K562 (cell line): ENCODE measurements at regions not wholly inside any gene's neighbourhood (a gene's known extent, or its start where the extent isn't known, plus 50 kb on each side); places are given as distances from the start of the nearest gene placed in this dataset.

ENCODE experiments used
- ATAC-seq: fragments of 200-7000 bp; cut with Tn5 transposase; 3 replicates; pipeline ENCODE4 v1.9.1; 2020; ENCODE audit warnings: moderate library complexity
- BruUV-seq: library from RNA; stranded (reverse); fragments of 400-500 nt; replicated peaks from 2 replicates; lab custom pipeline; 2021; lab: Mats Ljungman, UMichigan
- CTCF ChIA-PET: fragments of 300-600 bp; formaldehyde crosslinking; extraction: SDS; loops from one replicate; lab custom pipeline; 2021; ENCODE audit warnings: low intra/inter-chr PET ratio; lab: Yijun Ruan, JAX
- POLR2A ChIA-PET: fragments of 300-600, 350-650 bp; sonication (Branson Sonifier 250); formaldehyde crosslinking; extraction: SDS; loops from one replicate; lab custom pipeline; 2021; ENCODE audit warnings: antibody characterized with exemption, inconsistent platforms; lab: Yijun Ruan, JAX
- DNase-seq, 4 experiments: peaks; one replicate each; pipeline versions ENCODE4 v3.0.0 to v3.0.0-alpha.2; 2011 to 2018; ENCODE audit warnings: low spot score in 3 of 4, mixed read lengths in 3 of 4; ENCODE audit errors: extremely low read depth in 1 of 4
- FAIRE-seq: peaks from 2 replicates; lab custom pipeline; 2011; peaks lifted over from hg19 to GRCh38; lab: Jason Lieb, UNC
- H2AFZ ChIP-seq: 2 replicates; pipeline ENCODE4 v1.6.0; 2011; ENCODE audit warnings: low read depth, low read length, control low read depth, inconsistent platforms
- H3K27ac ChIP-seq: fragments of 200-600 bp; 3 replicates; pipeline ENCODE4 v1.8.0; 2011; ENCODE audit warnings: low read depth, mild to moderate bottlenecking, control low read depth, inconsistent platforms, low read length, moderate library complexity, mixed read lengths; ENCODE audit errors: extremely low read depth
- H3K27me3 ChIP-seq, 2 experiments: fragments of 300-600 bp in 1 of 2; 2 replicates in 1 of 2; 3 replicates in 1 of 2; pipeline versions ENCODE4 v1.6.0 to v1.8.0; 2011; ENCODE audit warnings: inconsistent platforms in 2 of 2, low read length in 2 of 2, mild to moderate bottlenecking in 1 of 2, mixed read lengths in 1 of 2, moderate library complexity in 1 of 2; ENCODE audit not compliant: control insufficient read depth in 2 of 2, insufficient read depth in 2 of 2
- H3K36me3 ChIP-seq: fragments of 300-600 bp; 3 replicates; pipeline ENCODE4 v1.8.0; 2011; ENCODE audit warnings: mild to moderate bottlenecking, low read length, inconsistent platforms; ENCODE audit not compliant: control insufficient read depth, insufficient read depth
- H3K4me1 ChIP-seq, 2 experiments: fragments of 200-600 bp in 1 of 2; replicated peaks in 1 of 2; 2 replicates in 1 of 2; 3 replicates in 1 of 2; pipeline versions ENCODE4 v1.5.1 to v1.8.0; 2011; ENCODE audit warnings: inconsistent platforms in 2 of 2, low read length in 2 of 2, mild to moderate bottlenecking in 1 of 2, mixed read lengths in 1 of 2, moderate library complexity in 1 of 2; ENCODE audit not compliant: control insufficient read depth in 2 of 2, insufficient read depth in 2 of 2
- H3K4me2 ChIP-seq: 2 replicates; pipeline ENCODE4 v1.6.1; 2011; ENCODE audit warnings: low read length, control low read depth, inconsistent platforms, mixed read lengths; ENCODE audit not compliant: insufficient read depth
- H3K4me3 ChIP-seq: fragments of 200-600 bp; sonication (generic), shearing (Covaris generic); 2 replicates; pipeline ENCODE4 v1.5.1; 2016; ENCODE audit warnings: control low read depth, inconsistent platforms
- H3K79me2 ChIP-seq: fragments of 200-600 bp; 3 replicates; pipeline ENCODE4 v1.8.0; 2011; ENCODE audit warnings: low read length, inconsistent platforms; ENCODE audit not compliant: control insufficient read depth, insufficient read depth
- H3K9ac ChIP-seq, 2 experiments: 2 replicates each; pipeline versions ENCODE4 v1.6.0 to v1.6.1; 2011; ENCODE audit warnings: low read depth in 2 of 2, low read length in 2 of 2, control low read depth in 1 of 2, inconsistent platforms in 1 of 2, mild to moderate bottlenecking in 1 of 2, mixed read lengths in 1 of 2; ENCODE audit not compliant: insufficient read depth in 1 of 2
- H3K9me1 ChIP-seq: one replicate; pipeline ENCODE4 v1.6.0; 2011; ENCODE audit warnings: inconsistent platforms, mild to moderate bottlenecking, low read length, moderate library complexity; ENCODE audit not compliant: control insufficient read depth, insufficient read depth
- H3K9me3 ChIP-seq: replicated peaks from 2 replicates; pipeline ENCODE4 v1.5.1; 2011; ENCODE audit warnings: low read depth, low read length, inconsistent platforms; ENCODE audit not compliant: control insufficient read depth, insufficient read depth
- H4K20me1 ChIP-seq: replicated peaks from 2 replicates; pipeline ENCODE4 v1.6.1; 2011; ENCODE audit warnings: low read length, inconsistent platforms, mixed read lengths; ENCODE audit not compliant: control insufficient read depth, insufficient read depth
- COPS2 ChIP-seq: fragments of 450-650 bp; conservative IDR thresholded peaks from 2 replicates; pipeline ENCODE4 v1.6.1; 2016; ENCODE audit warnings: mild to moderate bottlenecking, moderate library complexity
- JUN ChIP-seq, 2 experiments: sonication (generic) in 1 of 2; formaldehyde crosslinking in 1 of 2; IDR thresholded peaks; 2 replicates each; pipeline versions ENCODE4 v1.6.1 to v1.8.0; 2012 to 2022; ENCODE audit warnings: borderline replicate concordance in 2 of 2, mild to moderate bottlenecking in 2 of 2, improper control_type of control experiment in 1 of 2, low read depth in 1 of 2, low read length in 1 of 2, missing genetic modification reagents in 1 of 2
- KAT7 ChIP-seq: sonication (generic); formaldehyde crosslinking; IDR thresholded peaks from 2 replicates; pipeline ENCODE4 v1.8.0; 2022; ENCODE audit warnings: missing genetic modification reagents, mild to moderate bottlenecking, borderline replicate concordance
- MCM5 ChIP-seq: fragments of 450-650 bp; IDR thresholded peaks from 2 replicates; pipeline ENCODE4 v1.6.1; 2016; ENCODE audit warnings: low read depth
- MEF2D ChIP-seq: conservative IDR thresholded peaks from 2 replicates; pipeline ENCODE4 v1.6.1; 2016; ENCODE audit warnings: low read depth, missing genetic modification characterization, missing compliant biosample characterization
- RBM22 ChIP-seq: fragments of 200-400 bp; formaldehyde crosslinking; IDR thresholded peaks from 2 replicates; pipeline ENCODE4 v1.6.1; 2018; ENCODE audit warnings: low read length, low read depth; ENCODE audit not compliant: poor library complexity, severe bottlenecking
- SLC30A9 ChIP-seq: fragments of 250-450 bp; sonication (Bioruptor Pico); IDR thresholded peaks from 2 replicates; pipeline ENCODE4 v1.8.0; 2022; ENCODE audit warnings: mild to moderate bottlenecking, moderate library complexity
- SMAD1 ChIP-seq: fragments of 150-350 bp; IDR thresholded peaks from 2 replicates; pipeline ENCODE4 v1.6.1; 2014; ENCODE audit warnings: low read length, low read depth; ENCODE audit not compliant: partially characterized antibody
- SMAD2 ChIP-seq: fragments of 150-350 bp; IDR thresholded peaks from 2 replicates; pipeline ENCODE4 v1.6.1; 2014; ENCODE audit warnings: low read depth, mild to moderate bottlenecking, low read length
- ZNF133 ChIP-seq: fragments of 250-450 bp; sonication (Bioruptor Pico); IDR thresholded peaks from 2 replicates; pipeline ENCODE4 v1.4.0; 2020; ENCODE audit warnings: mild to moderate bottlenecking
- WGBS: fragments of 100-300 bp; shearing (Covaris generic); methylation state at CpG from one replicate; pipeline ENCODE4 v1.1.6; 2016; ENCODE audit warnings: low coverage, mixed read lengths; ENCODE audit not compliant: insufficient coverage; ENCODE audit errors: missing lambda C conversion rate; 5-methylcytosine and 5-hydroxymethylcytosine counted together
- in situ Hi-C: fragments of 300-500 bp; cut with MboI; formaldehyde crosslinking; loops from 4 replicates; pipeline ENCODE4 v1.15.0; 2018; ENCODE audit warnings: inconsistent platforms, mixed read lengths
- intact Hi-C: fragments of 100-400 bp; cut with micrococcal nuclease; formaldehyde crosslinking; loops from 2 replicates; pipeline ENCODE4 v1.14.2; 2022
- TF ChIP-seq, protein P1 (sequence below), 2 experiments: fragments of 450-650 bp; IDR thresholded peaks; 2 replicates each; pipeline ENCODE4 v1.6.1; 2016
- TF ChIP-seq, protein P2 (sequence below), 2 experiments: fragments of 450-650 bp in 1 of 2; sonication (generic) in 1 of 2; formaldehyde crosslinking; conservative IDR thresholded peaks; 2 replicates each; pipeline versions ENCODE4 v1.4.0 to v1.8.1; 2020 to 2022; ENCODE audit warnings: mild to moderate bottlenecking in 1 of 2, missing genetic modification reagents in 1 of 2

DNA sequence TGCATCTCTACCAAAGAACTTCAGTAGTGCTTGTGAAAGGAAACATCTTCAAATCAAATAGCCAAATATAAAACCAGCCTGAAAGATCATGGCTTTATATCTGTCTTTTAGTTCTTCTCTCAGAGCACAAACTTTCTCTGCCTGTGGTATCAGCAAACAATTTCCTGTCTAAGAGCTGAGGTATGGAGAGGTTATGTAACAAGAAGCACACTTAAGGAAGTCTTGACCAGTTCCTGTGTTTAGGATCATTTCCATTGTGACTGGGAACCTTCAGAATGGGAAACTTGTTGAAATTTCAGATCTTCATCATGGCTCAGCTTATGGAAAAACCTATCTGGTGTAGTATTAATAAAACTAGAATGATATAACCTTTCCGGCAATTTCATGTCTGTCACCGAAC, 148.8 kb downstream of the MBL2 start:
- in situ Hi-C loops = no loop called here
- no peak for FAIRE-seq
- TF ChIP-seq RBM22 = no peak
- TF ChIP-seq SMAD1 = no peak
- TF ChIP-seq JUN (IDR thresholded peaks at IDR 0.05; ENCODE audit: borderline replicate concordance, low read depth, low read length) = no peak
- no peak for TF ChIP-seq JUN (CRISPR knock-in tag; IDR thresholded peaks at IDR 0.05; ENCODE audit: borderline replicate concordance)
- TF ChIP-seq, protein P1, sequence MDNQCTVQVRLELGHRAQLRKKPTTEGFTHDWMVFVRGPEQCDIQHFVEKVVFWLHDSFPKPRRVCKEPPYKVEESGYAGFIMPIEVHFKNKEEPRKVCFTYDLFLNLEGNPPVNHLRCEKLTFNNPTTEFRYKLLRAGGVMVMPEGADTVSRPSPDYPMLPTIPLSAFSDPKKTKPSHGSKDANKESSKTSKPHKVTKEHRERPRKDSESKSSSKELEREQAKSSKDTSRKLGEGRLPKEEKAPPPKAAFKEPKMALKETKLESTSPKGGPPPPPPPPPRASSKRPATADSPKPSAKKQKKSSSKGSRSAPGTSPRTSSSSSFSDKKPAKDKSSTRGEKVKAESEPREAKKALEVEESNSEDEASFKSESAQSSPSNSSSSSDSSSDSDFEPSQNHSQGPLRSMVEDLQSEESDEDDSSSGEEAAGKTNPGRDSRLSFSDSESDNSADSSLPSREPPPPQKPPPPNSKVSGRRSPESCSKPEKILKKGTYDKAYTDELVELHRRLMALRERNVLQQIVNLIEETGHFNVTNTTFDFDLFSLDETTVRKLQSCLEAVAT (IDR thresholded peaks at IDR 0.05) = no peak
- TF ChIP-seq SLC30A9 (CRISPR knock-in tag) = no peak
- no peak for TF ChIP-seq SMAD2
- no peak for TF ChIP-seq COPS2
- no peak for TF ChIP-seq KAT7 (CRISPR knock-in tag)
- TF ChIP-seq MCM5 = no peak
- TF ChIP-seq ZNF133 (CRISPR knock-in tag) = no peak
- TF ChIP-seq, protein P2, sequence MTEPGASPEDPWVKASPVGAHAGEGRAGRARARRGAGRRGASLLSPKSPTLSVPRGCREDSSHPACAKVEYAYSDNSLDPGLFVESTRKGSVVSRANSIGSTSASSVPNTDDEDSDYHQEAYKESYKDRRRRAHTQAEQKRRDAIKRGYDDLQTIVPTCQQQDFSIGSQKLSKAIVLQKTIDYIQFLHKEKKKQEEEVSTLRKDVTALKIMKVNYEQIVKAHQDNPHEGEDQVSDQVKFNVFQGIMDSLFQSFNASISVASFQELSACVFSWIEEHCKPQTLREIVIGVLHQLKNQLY (CRISPR knock-in tag; conservative IDR thresholded peaks at IDR 0.05) = no peak
- TF ChIP-seq MEF2D (tag) = no peak
- TF ChIP-seq, all 486 proteins: peak for 0
- H3K4me1 ChIP-seq = no peaks in the 10 kb centered on the region
- no peak overlapping the region for H3K4me3 ChIP-seq
- no TSS peak for BruUV-seq
- 3% methylated on average over 2 of the region's 2 CpGs for WGBS
- H3K79me2 ChIP-seq = no peaks in the 10 kb centered on the region
- H3K27me3 ChIP-seq = no peaks in the 10 kb centered on the region
- intact Hi-C loops = no loop called here
- ATAC-seq (no peak), DNase-seq (no peak)
- H3K36me3 ChIP-seq = no peaks in the 10 kb centered on the region
- POLR2A ChIA-PET = no interaction called here
- H3K9me1 ChIP-seq = no peaks in the 10 kb centered on the region
- CTCF ChIA-PET = no interaction called here
- H3K9ac ChIP-seq = no peak overlapping the region
- no peak overlapping the region for H2AFZ ChIP-seq
- H4K20me1 ChIP-seq = no peaks in the 10 kb centered on the region
- no peak overlapping the region for H3K4me2 ChIP-seq
- H3K9me3 ChIP-seq = 0 out of 2 replicates have a peak, but pooled peaks cover 3% of the 10 kb centered on the region
- H3K27ac ChIP-seq = no peak overlapping the region
